G401.6 (cell line): ENCODE measurements at regions not wholly inside any gene's neighbourhood (a gene's known extent, or its start where the extent isn't known, plus 50 kb on each side); places are given as distances from the start of the nearest gene placed in this dataset.

Experiments
- FAIRE-seq: peaks from 2 replicates; lab custom pipeline; 2012; peaks lifted over from hg19 to GRCh38; lab: Jason Lieb, UNC

DNA sequence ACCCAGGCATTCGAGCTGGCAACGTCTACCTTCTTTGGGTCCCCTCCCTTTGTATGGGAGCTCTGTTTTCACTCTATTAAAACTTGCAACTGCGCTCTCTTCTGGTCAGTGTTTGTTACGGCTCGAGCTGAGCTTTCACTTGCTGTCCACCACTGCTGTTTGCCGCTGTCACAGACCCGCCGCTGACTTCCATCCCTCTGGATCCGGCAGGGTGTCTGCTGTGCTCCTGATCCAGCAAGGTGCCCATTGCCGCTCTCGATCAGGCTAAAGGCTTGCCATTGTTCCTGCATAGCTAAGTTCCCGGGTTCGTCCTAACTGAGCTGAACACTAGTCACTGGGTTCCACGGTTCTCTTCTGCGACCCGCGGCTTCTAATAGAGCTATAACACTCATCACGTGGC is 183.5 kb upstream of the GALNTL6 start:
- no peak for FAIRE-seq

- FAIRE-seq: no peak
These were observed 184.0 kb upstream of the GALNTL6 start for GRCh38 chr4:171629182-171629581.

- no peak for FAIRE-seq
These were observed 186.7 kb upstream of the GALNTL6 start for GRCh38 chr4:171626554-171626953.

DNA sequence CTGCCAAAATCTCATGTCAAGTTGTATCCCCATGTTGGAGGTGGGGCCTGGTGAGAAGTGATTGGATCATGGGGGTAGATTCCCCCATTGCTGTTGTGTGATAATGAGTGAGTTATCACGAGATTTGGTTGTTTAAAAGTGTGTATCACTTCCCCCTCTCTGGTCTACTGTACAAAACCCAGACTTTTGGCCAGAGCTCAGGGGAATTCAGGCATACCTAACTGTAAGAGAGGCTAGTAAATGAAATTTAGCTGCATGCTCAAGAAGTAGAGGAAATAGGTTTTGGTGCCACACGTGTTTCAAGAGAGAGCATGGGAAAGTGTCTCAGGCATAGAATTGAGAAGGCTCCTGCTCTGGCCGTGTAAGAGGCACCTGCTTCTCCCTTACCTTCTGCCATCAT is 190.5 kb upstream of the GALNTL6 start:
- FAIRE-seq: no peak

DNA sequence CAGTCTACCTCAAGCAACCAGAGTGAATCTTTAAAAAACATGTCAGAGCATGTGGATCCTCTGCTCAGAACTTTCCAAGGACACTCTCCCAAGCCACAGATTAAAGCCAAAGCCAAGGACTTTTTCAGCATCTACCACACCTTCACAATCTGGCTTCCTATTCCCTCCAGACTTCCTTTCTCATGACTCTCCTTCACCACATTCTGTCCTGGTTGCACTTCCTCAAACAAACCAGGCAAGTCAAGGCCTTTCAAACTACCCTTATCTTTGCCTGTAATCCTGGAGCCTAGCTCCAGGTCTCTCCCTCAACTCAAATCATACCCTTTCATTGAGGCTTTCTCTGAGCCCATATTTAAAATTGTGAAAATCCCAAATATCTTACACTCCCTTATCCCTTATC is 191.6 kb upstream of the GALNTL6 start:
- no peak for FAIRE-seq

GRCh38 chr4:171612907-171613306 is 200.3 kb upstream of the GALNTL6 start:
- FAIRE-seq: no peak

- FAIRE-seq: no peak
These were observed 210.4 kb upstream of the GALNTL6 start for GRCh38 chr4:171602638-171603355.

GRCh38 chr4:171601091-171601490 is 212.1 kb upstream of the GALNTL6 start:
- FAIRE-seq: no peak

DNA sequence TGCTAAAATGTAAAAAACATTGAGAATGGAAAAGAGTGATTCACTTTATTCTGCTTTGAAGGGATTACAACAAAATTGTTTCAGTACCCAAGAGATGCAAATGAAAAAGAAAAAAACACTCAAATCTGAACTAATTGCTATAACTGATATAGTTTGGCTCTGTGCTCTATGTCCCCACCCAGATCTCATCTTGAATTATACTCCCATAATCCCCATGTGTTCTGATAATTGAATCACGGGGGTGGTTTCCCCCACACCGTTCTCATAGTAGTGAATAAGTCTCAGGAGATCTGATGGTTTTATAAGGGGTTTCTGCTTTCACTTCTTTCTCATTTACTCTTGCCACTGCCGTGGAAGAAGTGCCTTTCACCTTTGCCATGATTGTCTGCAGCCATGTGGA is 213.6 kb upstream of the GALNTL6 start:
- FAIRE-seq: no peak

DNA sequence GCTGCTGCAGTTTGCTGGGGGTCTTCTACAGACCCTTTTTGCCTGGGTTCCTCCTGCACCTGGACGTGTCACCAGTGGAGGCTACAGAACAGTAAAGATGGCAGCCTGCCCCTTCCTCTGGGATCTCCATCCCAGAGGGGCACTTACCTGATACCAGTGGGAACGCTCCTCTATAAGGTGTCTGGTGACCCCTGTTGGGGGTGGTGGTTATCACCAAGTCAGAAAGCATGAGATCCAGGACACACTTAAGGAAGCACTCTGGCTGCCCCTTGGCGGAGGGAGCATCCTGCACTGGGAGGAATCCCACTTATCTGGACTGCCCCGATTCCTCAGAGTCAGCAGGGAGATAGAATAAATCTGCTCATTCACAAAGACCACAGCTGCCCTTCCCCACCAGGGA is 218.9 kb upstream of the GALNTL6 start:
- no peak for FAIRE-seq

DNA sequence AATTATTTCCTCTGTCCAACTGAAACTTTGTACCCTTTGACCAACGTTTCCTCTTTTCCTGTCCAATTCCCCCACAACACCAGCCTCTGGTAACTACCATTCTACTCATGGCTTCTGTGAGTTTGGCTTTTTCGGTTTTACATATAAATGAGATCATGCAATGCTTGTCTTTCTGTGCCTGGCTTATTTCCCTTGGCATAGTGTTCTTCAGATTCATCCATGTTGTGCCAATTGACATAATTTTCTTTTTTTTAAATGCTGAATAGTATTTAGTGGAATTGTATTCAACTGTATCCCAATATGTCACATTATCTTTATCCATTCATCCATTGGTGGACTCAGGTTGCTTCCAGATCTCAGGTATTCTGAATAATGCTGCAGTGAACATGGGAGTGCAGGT is 222.5 kb upstream of the GALNTL6 start:
- FAIRE-seq: no peak

GRCh38 chr4:171588764-171589163 is 224.4 kb upstream of the GALNTL6 start:
- no peak for FAIRE-seq

- no peak for FAIRE-seq
These were observed 225.1 kb upstream of the GALNTL6 start for GRCh38 chr4:171588051-171588545.

GRCh38 chr4:171583790-171584189 is 229.4 kb upstream of the GALNTL6 start:
- no peak for FAIRE-seq

DNA sequence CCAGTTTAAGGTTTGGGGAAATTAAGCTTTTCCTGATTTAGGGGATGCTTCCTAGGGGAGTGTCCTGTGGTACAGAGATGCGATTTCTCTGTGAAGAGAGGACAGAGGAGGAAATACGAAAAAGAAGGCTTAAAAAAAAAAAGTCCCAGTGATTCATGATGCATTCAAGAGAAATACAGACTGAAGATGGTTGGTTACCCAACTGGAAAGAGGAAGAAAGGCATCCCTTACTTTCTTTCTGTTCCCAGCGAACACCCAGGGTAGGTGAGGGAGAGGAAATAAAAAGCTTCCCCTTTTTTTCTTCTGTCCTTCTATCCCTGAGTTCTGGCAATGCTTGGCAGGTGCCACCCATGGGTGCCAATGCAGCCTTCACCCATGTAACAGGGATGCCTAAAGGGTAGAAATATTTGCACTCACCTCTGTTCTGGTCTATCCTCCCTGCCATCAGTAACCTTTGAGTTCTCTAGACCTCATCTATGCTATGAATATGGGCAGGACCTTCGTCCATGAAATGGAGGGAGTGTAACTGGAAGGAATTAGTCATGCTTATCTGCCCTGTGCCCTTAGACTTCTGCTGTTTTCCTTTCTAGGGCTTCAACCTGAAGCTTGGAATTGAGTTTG is 230.1 kb upstream of the GALNTL6 start:
- FAIRE-seq: no peak

GRCh38 chr4:171573181-171573580 is 240.0 kb upstream of the GALNTL6 start:
- no peak for FAIRE-seq

DNA sequence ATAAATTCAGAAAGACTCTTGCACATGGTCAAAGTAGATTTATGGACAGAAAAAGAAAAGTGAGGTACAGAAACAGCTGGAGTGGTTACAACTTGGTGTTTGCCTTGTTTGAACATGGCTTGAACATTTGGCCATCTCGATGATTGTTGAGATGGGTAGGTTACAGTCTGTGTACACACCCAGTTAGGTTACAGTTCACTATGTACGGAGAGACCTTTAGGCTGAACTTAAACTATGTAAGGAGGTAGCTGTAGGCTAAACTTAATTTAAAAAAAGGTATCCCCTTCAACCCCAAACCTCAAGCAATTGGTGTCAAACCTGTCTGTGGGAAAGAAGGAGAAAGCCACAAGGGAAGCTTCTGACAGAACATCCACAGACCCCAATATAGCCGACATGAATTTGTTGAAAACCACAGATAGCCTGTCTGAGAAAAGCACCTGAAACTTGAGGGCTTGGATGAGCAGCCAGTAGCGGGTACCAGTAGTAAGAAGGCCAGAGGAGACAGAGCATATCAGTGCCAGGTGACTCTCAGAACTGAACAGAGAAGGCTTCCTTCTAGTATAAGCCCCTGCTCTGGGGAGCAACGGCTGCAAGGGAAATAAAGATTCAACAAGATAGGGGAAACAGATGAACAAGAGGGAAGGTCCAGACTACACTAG is 247.9 kb upstream of the GALNTL6 start:
- FAIRE-seq: no peak

DNA sequence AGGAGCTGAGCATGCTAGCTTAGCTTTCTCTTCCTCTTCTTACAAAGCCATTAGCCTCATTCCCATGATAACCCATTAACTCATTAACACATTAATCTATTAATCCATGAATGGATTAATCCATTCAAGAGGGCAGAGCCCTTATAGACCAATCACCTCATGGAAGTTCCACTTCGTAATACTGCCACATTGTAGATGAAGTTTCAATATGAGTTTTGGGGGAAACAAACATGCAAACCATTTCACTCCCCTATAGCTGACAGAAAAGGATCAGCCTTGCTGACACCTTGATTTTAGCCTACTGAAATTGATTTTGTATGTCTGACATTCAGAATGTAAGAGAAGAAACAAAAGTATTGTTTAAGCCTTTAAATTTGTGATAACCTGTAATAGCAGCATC is 251.8 kb upstream of the GALNTL6 start:
- FAIRE-seq: no peak

DNA sequence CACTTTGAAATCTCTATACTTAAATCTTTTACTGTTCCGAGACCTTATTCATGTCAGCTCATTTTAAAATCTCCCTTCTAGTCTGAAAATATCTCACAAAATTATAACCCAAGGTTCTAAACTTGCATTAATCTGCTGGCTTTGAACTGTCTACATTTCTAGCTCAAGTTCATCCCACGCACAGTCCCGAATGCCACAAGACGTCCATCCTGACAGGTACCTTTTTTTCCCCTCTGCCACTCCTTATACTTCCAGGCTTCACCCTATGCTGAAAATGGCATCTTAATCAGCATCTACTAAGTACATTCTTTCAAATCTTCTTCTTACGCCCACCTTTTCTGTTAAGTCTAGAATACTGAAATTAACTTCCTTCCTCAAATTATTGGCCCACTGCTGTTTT is 259.2 kb upstream of the GALNTL6 start:
- FAIRE-seq: no peak

DNA sequence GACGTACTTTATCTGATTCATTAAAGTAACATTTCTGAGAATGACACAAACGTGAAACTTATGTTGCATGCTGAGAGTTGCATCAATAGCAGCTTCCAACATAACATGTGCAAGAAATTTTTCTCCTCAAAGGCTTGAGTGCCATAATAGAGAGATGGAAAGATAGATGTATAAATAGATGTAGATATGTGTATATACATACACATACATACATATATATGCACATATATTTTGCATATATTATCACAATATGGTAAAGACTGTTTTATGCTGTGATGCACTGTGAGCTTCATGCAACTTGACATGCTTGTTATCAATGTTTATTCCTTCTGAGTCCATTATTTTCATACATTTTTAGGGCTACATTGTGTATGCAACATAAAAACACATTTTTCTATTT is 270.6 kb upstream of the GALNTL6 start:
- no peak for FAIRE-seq

DNA sequence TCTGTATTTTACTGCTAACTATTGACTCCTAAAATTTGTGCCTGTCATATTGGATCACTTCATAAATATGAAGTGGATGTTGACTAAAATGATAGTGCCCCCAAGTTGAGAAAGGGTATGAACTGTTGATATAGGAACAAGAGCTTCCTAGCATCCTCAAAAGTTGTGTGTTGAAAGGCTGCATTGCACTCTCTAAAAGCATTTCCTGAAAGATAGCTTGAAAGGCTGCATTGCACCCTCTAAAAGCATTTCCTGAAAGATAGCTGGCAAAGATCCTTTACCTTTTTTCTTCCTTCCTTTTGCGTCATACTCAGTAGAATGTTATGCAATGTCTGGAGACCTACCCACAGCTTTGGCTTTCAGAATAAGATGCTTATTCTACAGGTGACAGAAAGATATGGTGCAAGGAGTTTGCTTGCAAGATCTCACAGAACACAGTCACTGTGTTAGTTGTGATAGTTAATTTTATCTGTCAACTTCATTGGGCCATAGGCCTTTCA is 274.6 kb upstream of the GALNTL6 start:
- no peak for FAIRE-seq

DNA sequence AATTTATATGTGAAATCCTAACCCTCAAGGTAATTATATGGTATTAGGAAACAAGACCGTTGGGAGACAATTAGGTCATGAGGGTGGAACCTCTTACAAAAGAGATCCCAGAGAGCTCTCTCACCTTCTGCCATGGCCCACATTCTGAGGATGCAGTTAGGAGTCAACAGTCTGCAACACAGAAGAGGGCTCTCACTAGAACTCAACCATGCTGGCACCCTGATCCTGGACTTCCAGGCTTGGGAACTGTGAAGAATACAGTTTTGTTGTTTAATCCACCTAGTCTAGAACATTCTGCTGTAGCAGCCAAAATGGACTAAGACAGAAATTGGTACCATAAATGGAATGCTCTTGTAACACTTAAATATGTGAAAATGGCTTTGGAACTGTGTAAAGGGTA is 278.8 kb upstream of the GALNTL6 start:
- no peak for FAIRE-seq

DNA sequence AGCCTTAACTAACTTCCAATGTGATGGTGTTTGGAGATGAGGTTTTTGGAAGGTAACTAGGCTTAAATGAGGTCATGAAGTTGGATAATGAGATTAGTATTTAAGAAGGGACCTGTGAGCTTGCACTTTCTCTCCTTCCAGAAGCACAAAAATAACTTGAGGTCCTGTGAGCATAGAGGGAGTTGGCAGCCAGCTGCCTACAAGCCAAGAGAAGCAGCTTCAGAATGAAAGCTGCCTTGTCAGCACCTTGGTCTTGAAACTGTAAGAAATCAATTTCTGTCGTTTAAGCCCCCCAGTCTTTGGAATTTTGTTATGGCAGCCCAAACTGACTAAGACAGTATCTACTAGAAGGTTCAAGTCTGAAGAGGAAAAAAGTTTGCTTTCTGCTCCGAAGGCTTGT is 280.2 kb upstream of the GALNTL6 start:
- FAIRE-seq: no peak
